DND-41 (cell line): ENCODE measurements at regions not wholly inside any gene's neighbourhood (a gene's known extent, or its start where the extent isn't known, plus 50 kb on each side); places are given as distances from the start of the nearest gene placed in this dataset.

Experiments
- ATAC-seq: fragments of 200-7000 bp; cut with Tn5 transposase; 3 replicates; pipeline ENCODE4 v1.9.1; 2021; ENCODE audit warnings: low read depth; ENCODE audit not compliant: insufficient read depth
- DNase-seq: peaks from one replicate; pipeline ENCODE4 v3.0.0-alpha.2; 2020
- H2AFZ ChIP-seq: 2 replicates; pipeline ENCODE4 v1.6.0; 2012; ENCODE audit warnings: low read depth, low read length
- H3K27ac ChIP-seq: 2 replicates; pipeline ENCODE4 v1.5.1; 2012; ENCODE audit warnings: low read length, inconsistent platforms
- H3K27me3 ChIP-seq: fragments of 200-600 bp; sonication (generic); 2 replicates; pipeline ENCODE4 v1.6.0; 2012; ENCODE audit warnings: low read length, mild to moderate bottlenecking, inconsistent platforms; ENCODE audit not compliant: insufficient read depth, poor library complexity
- H3K36me3 ChIP-seq: 2 replicates; pipeline ENCODE4 v1.5.1; 2012; ENCODE audit warnings: low read length, inconsistent platforms; ENCODE audit not compliant: insufficient read depth
- H3K4me1 ChIP-seq: 2 replicates; pipeline ENCODE4 v1.5.1; 2012; ENCODE audit warnings: mild to moderate bottlenecking, low read length; ENCODE audit not compliant: insufficient read depth
- H3K4me2 ChIP-seq: 2 replicates; pipeline ENCODE4 v1.6.0; 2012; ENCODE audit warnings: mild to moderate bottlenecking, moderate library complexity, low read length, inconsistent platforms; ENCODE audit not compliant: insufficient read depth
- H3K4me3 ChIP-seq, 2 experiments: fragments of 200-600 bp in 1 of 2; shearing (Covaris generic) in 1 of 2; 2 replicates each; pipeline ENCODE4 v1.5.1; 2012 to 2016; ENCODE audit warnings: inconsistent platforms in 2 of 2, low read length in 2 of 2, mild to moderate bottlenecking in 2 of 2, low read depth in 1 of 2, moderate library complexity in 1 of 2
- H3K79me2 ChIP-seq: 2 replicates; pipeline ENCODE4 v1.6.0; 2012; ENCODE audit warnings: low read length, inconsistent platforms; ENCODE audit not compliant: insufficient read depth
- H3K9ac ChIP-seq: 2 replicates; pipeline ENCODE4 v1.6.0; 2012; ENCODE audit warnings: low read depth, mild to moderate bottlenecking, inconsistent platforms, low read length, moderate library complexity
- H3K9me3 ChIP-seq: 2 replicates; pipeline ENCODE4 v1.5.1; 2012; ENCODE audit warnings: low read length, moderate library complexity, mild to moderate bottlenecking, inconsistent platforms; ENCODE audit not compliant: insufficient read depth, severe bottlenecking
- H4K20me1 ChIP-seq: 2 replicates; pipeline ENCODE4 v1.6.0; 2012; ENCODE audit warnings: low read length; ENCODE audit not compliant: insufficient read depth
- EZH2 ChIP-seq: IDR thresholded peaks from 3 replicates; pipeline ENCODE4 v1.6.1; 2012; ENCODE audit warnings: borderline replicate concordance, low read depth, mild to moderate bottlenecking, moderate library complexity, low read length, inconsistent platforms; ENCODE audit not compliant: severe bottlenecking
- TF ChIP-seq, protein P1 (sequence below): IDR thresholded peaks from 2 replicates; pipeline ENCODE4 v1.5.1; 2012; ENCODE audit warnings: borderline replicate concordance, low read length, moderate library complexity, mild to moderate bottlenecking; ENCODE audit not compliant: poor library complexity, severe bottlenecking; ENCODE audit errors: extremely low read depth

GRCh38 chr13:52938065-52938464 lies 89.6 kb upstream of the PCDH8 start:
- Histone ChIP-seq H3K9ac (no peak overlapping the region), H3K4me1 (no peaks in the 10 kb centered on the region), H3K4me2 (no peak overlapping the region), H4K20me1 (no peaks in the 10 kb centered on the region), H3K9me3 (no peaks in the 10 kb centered on the region), H3K79me2 (no peaks in the 10 kb centered on the region), H3K27me3 (no peaks in the 10 kb centered on the region), H2AFZ (no peak overlapping the region), H3K4me3 (no peak overlapping the region), H3K27ac (no peak overlapping the region), H3K36me3 (no peaks in the 10 kb centered on the region)
- ATAC-seq = no peak
- DNase-seq = no peak
- no peak for TF ChIP-seq EZH2
- TF ChIP-seq, protein P1, sequence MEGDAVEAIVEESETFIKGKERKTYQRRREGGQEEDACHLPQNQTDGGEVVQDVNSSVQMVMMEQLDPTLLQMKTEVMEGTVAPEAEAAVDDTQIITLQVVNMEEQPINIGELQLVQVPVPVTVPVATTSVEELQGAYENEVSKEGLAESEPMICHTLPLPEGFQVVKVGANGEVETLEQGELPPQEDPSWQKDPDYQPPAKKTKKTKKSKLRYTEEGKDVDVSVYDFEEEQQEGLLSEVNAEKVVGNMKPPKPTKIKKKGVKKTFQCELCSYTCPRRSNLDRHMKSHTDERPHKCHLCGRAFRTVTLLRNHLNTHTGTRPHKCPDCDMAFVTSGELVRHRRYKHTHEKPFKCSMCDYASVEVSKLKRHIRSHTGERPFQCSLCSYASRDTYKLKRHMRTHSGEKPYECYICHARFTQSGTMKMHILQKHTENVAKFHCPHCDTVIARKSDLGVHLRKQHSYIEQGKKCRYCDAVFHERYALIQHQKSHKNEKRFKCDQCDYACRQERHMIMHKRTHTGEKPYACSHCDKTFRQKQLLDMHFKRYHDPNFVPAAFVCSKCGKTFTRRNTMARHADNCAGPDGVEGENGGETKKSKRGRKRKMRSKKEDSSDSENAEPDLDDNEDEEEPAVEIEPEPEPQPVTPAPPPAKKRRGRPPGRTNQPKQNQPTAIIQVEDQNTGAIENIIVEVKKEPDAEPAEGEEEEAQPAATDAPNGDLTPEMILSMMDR = no peak

GRCh38 chr13:52936806-52937205 lies 88.4 kb upstream of the PCDH8 start:
- TF ChIP-seq, protein P1 = no peak
- TF ChIP-seq EZH2 = no peak
- DNase-seq (no peak), ATAC-seq (no peak)
- H3K9me3 ChIP-seq = no peaks in the 10 kb centered on the region
- H3K4me3 ChIP-seq = no peak overlapping the region
- H3K4me1 ChIP-seq = no peaks in the 10 kb centered on the region
- no peaks in the 10 kb centered on the region for H4K20me1 ChIP-seq
- H2AFZ ChIP-seq = no peak overlapping the region
- H3K27me3 ChIP-seq = no peaks in the 10 kb centered on the region
- H3K36me3 ChIP-seq = no peaks in the 10 kb centered on the region
- no peak overlapping the region for H3K27ac ChIP-seq
- H3K79me2 ChIP-seq = no peaks in the 10 kb centered on the region
- no peak overlapping the region for H3K4me2 ChIP-seq
- H3K9ac ChIP-seq = no peak overlapping the region

DNA sequence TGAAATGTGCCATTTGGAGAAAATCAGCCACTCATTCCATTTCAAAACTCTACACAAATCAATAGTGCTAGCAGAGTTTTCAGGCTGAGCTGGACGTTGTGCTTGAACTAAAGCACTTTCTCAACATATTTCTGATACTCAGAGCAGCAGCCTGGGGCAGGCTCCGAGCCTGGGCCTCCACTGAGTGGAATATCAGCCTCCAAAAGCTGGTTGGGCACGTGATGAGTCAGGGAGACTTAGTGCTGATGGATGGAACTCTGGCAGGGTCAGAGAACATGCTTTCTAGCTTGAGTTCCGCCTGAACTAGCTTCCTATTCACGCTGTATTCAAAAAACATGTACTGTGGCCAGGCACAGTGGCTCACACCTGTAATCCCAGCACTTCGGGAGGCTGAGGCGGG lies 85.8 kb upstream of the PCDH8 start:
- H3K4me2 ChIP-seq = no peak overlapping the region
- no peak overlapping the region for H3K4me3 ChIP-seq
- H3K36me3 ChIP-seq = no peaks in the 10 kb centered on the region
- H4K20me1 ChIP-seq = no peaks in the 10 kb centered on the region
- TF ChIP-seq EZH2 = no peak
- TF ChIP-seq, protein P1 = no peak
- H3K9me3 ChIP-seq = no peaks in the 10 kb centered on the region
- H3K9ac ChIP-seq = no peak overlapping the region
- ATAC-seq = no peak
- no peak overlapping the region for H2AFZ ChIP-seq
- H3K79me2 ChIP-seq = no peaks in the 10 kb centered on the region
- H3K27me3 ChIP-seq = no peaks in the 10 kb centered on the region
- DNase-seq = no peak
- H3K27ac ChIP-seq = no peak overlapping the region
- no peaks in the 10 kb centered on the region for H3K4me1 ChIP-seq

DNA sequence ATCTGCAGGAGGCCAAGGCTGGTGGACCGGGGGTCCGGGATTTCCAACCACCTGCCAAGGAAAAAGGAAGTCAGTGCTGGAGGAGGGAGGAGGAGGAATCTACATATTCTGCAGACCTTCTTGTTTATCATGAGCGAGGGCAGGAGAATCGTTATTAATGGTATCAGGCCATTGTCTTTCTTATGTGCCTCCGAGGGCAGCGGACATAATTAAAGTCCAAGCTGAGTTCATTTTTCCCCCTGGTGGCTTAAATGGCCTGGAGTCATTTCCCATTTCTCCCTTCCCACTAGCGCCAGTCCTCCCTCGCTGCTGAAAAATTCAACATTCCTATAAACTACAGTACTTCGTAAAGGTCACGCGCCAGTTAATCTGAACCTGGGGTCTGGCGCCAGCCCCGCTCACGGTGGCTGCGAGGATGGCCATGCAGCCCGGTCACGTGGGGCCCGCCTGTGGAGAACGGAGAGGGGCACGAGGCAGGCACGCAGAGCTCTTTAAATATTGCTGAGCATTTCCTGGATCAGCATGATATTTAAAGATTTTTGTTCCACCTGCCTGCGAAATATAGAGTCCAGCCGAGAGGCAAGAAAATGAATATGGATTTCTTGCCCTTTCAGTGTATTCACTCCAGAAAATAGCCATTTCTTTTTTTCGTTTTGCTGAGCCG lies 85.2 kb upstream of the PCDH8 start:
- Histone ChIP-seq H3K4me2 (no peak overlapping the region), H4K20me1 (no peaks in the 10 kb centered on the region), H3K79me2 (no peaks in the 10 kb centered on the region), H3K4me3 (no peak overlapping the region), H3K27ac (no peak overlapping the region), H2AFZ (no peak overlapping the region), H3K9me3 (no peaks in the 10 kb centered on the region), H3K9ac (no peak overlapping the region), H3K27me3 (no peaks in the 10 kb centered on the region), H3K4me1 (no peaks in the 10 kb centered on the region), H3K36me3 (no peaks in the 10 kb centered on the region)
- DNase-seq (no peak), ATAC-seq (no peak)
- TF ChIP-seq, protein P1 = no peak
- no peak for TF ChIP-seq EZH2
